A204.1 (cell line): ENCODE measurements at regions not wholly inside any gene's neighbourhood (a gene's known extent, or its start where the extent isn't known, plus 50 kb on each side); places are given as distances from the start of the nearest gene placed in this dataset.
"Not testable (repeated sequence)": the region's sequence is repeated elsewhere in the genome, so short reads cannot be mapped to it uniquely, and the experiment has no call there.

ENCODE experiments used
- FAIRE-seq: peaks from 2 replicates; lab custom pipeline; 2012; peaks lifted over from hg19 to GRCh38; lab: Jason Lieb, UNC

GRCh38 chr7:91568138-91568537, 303.9 kb downstream of the FZD1 start:
- FAIRE-seq = no peak

GRCh38 chr7:91569728-91570457, 305.7 kb downstream of the FZD1 start:
- no peak for FAIRE-seq

GRCh38 chr7:91570560-91570959, 306.3 kb downstream of the FZD1 start:
- no peak for FAIRE-seq

- no peak for FAIRE-seq
Measured at GRCh38 chr7:91571601-91572000, 307.4 kb downstream of the FZD1 start.

GRCh38 chr7:91573405-91573804, 307.1 kb downstream of the MTERF1 start:
- FAIRE-seq = no peak

GRCh38 chr7:91576459-91576858, 304.0 kb downstream of the MTERF1 start:
- FAIRE-seq = not testable (repeated sequence)

GRCh38 chr7:91579837-91580236, 300.7 kb downstream of the MTERF1 start:
- FAIRE-seq = no peak

- FAIRE-seq = no peak
Measured at GRCh38 chr7:91582799-91583477, 297.6 kb downstream of the MTERF1 start.

GRCh38 chr7:91596287-91596686, 284.2 kb downstream of the MTERF1 start:
- FAIRE-seq = no peak

- no peak for FAIRE-seq
Measured at GRCh38 chr7:91598791-91599190, 281.7 kb downstream of the MTERF1 start.

GRCh38 chr7:91600112-91600511, 280.4 kb downstream of the MTERF1 start:
- FAIRE-seq = no peak

GRCh38 chr7:91603707-91604106, 276.8 kb downstream of the MTERF1 start:
- no peak for FAIRE-seq

GRCh38 chr7:91608606-91609005, 271.9 kb downstream of the MTERF1 start:
- FAIRE-seq = no peak

- no peak for FAIRE-seq
Measured at GRCh38 chr7:91609525-91609924, 271.0 kb downstream of the MTERF1 start.

GRCh38 chr7:91614431-91614830, 266.1 kb downstream of the MTERF1 start:
- FAIRE-seq = no peak

GRCh38 chr7:91618776-91619765, 261.4 kb downstream of the MTERF1 start:
- no peak for FAIRE-seq

GRCh38 chr7:91620827-91621226, 259.7 kb downstream of the MTERF1 start:
- no peak for FAIRE-seq

- not testable (repeated sequence) for FAIRE-seq
Measured at GRCh38 chr7:91627324-91627723, 253.2 kb downstream of the MTERF1 start.

- FAIRE-seq = no peak
Measured at GRCh38 chr7:91628742-91629141, 251.8 kb downstream of the MTERF1 start.

GRCh38 chr7:91630581-91631380, 249.7 kb downstream of the MTERF1 start:
- FAIRE-seq = no peak

GRCh38 chr7:91632234-91632940, 248.1 kb downstream of the MTERF1 start:
- FAIRE-seq = no peak
